ENCODE measurements at regions not wholly inside any gene's neighbourhood (a gene's known extent, or its start where the extent isn't known, plus 50 kb on each side); places are given as distances from the start of the nearest gene placed in this dataset.

GRCh38 chr17:74070374-74070773, 133.1 kb upstream of the RPL38 start:
- H3K4me1 ChIP-seq: no peaks in the 10 kb centered on the region
- intact Hi-C loops (cut with DNase I): no loop called here

GRCh38 chr17:74070998-74071679, 132.3 kb upstream of the RPL38 start:
- Histone ChIP-seq H3K27ac (no peak overlapping the region), H3K4me1 (no peaks in the 10 kb centered on the region), H3K36me3 (no peaks in the 10 kb centered on the region), H3K9me3 (no peaks in the 10 kb centered on the region), H3K4me3 (no peak overlapping the region), H3K27me3 (no peaks in the 10 kb centered on the region)
- intact Hi-C loops (cut with DNase I): no loop called here
- TF ChIP-seq, protein P1, sequence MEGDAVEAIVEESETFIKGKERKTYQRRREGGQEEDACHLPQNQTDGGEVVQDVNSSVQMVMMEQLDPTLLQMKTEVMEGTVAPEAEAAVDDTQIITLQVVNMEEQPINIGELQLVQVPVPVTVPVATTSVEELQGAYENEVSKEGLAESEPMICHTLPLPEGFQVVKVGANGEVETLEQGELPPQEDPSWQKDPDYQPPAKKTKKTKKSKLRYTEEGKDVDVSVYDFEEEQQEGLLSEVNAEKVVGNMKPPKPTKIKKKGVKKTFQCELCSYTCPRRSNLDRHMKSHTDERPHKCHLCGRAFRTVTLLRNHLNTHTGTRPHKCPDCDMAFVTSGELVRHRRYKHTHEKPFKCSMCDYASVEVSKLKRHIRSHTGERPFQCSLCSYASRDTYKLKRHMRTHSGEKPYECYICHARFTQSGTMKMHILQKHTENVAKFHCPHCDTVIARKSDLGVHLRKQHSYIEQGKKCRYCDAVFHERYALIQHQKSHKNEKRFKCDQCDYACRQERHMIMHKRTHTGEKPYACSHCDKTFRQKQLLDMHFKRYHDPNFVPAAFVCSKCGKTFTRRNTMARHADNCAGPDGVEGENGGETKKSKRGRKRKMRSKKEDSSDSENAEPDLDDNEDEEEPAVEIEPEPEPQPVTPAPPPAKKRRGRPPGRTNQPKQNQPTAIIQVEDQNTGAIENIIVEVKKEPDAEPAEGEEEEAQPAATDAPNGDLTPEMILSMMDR (IDR thresholded peaks at IDR 0.05): no peak
- DNase-seq (ENCODE audit: low spot score in 2 of 2): no peak

More at GRCh38 chr17:74070374-74070773, 133.1 kb upstream of the RPL38 start:
- Histone ChIP-seq H3K9me3 (no peaks in the 10 kb centered on the region), H3K27me3 (no peaks in the 10 kb centered on the region), H3K27ac (no peak overlapping the region), H3K36me3 (no peaks in the 10 kb centered on the region), H3K4me3 (no peak overlapping the region)
- TF ChIP-seq, protein P1 (IDR thresholded peaks at IDR 0.05): no peak
- DNase-seq (ENCODE audit: low spot score in 2 of 2): no peak

DNA sequence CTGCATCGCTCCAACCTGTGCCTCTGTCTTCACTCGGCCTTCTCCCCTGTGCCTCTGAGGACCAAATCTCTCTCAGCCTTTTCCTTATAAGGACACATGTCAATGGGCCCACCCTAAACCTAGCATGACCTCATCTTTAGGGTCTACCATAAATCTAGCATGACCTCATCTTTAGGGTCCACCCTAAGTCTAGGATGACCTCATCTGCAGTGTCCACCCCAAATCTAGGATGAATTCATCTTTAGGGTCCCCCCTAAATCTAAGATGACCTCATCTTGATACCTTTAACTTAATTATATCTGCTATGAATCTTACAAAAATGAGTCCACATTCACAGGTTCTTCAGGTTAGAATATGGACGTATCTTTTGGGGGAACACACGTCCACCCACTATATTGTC, 131.1 kb upstream of the RPL38 start:
- Histone ChIP-seq H3K27ac (no peak overlapping the region), H3K9me3 (no peaks in the 10 kb centered on the region), H3K36me3 (no peaks in the 10 kb centered on the region), H3K4me3 (no peak overlapping the region), H3K4me1 (no peaks in the 10 kb centered on the region), H3K27me3 (no peaks in the 10 kb centered on the region)
- intact Hi-C loops (cut with DNase I): no loop called here
- DNase-seq (ENCODE audit: low spot score in 2 of 2): no peak
- TF ChIP-seq, protein P1 (IDR thresholded peaks at IDR 0.05): no peak

DNA sequence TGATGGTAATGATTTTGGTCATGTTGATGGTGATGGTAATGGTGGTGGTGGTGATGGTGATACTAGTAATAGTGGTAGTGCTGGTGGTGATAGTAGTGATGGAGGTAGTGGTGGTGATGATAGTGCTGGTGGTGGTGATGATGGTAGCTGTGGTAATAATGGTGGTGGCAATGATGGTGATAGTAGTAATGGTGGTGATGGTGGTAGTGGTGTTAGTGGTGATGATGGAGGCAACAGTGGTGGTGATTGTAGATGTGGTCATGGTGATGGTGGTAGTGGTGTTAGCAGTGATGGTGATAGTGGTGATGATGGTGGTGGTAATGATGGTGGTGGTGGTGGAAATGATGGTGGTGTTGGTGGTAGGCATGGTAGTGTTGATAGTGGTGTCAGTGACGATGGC, 127.0 kb upstream of the RPL38 start:
- H3K27me3 ChIP-seq: no peaks in the 10 kb centered on the region
- H3K4me1 ChIP-seq: no peaks in the 10 kb centered on the region
- H3K27ac ChIP-seq: no peak overlapping the region
- TF ChIP-seq, protein P1 (IDR thresholded peaks at IDR 0.05): no peak
- H3K36me3 ChIP-seq: no peaks in the 10 kb centered on the region
- no peak for DNase-seq (ENCODE audit: low spot score in 2 of 2)
- H3K4me3 ChIP-seq: no peak overlapping the region
- intact Hi-C loops (cut with DNase I): no loop called here
- no peaks in the 10 kb centered on the region for H3K9me3 ChIP-seq

DNA sequence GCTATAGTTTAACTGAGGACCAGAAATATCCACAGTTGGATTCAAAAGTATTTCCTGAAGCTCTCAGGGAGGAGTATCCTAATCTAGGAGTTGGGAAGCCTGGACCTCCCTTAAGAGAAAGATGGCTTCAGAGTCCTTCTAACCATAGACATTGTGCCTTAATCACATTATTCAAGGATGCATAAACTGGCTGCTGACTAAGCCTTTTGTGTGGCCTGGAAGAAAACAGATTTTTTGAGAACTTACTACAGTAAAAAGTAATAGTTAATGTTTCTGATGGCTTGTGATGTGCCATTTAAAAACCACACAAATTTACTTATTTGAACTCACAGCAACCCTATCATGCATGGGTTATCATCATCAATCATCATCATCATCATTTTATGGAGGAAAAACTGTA, 126.2 kb upstream of the RPL38 start:
- no peak for DNase-seq (ENCODE audit: low spot score in 2 of 2)
- Histone ChIP-seq H3K9me3 (no peaks in the 10 kb centered on the region), H3K27ac (no peak overlapping the region), H3K4me1 (no peaks in the 10 kb centered on the region), H3K4me3 (no peak overlapping the region), H3K36me3 (no peaks in the 10 kb centered on the region), H3K27me3 (no peaks in the 10 kb centered on the region)
- TF ChIP-seq, protein P1 (IDR thresholded peaks at IDR 0.05): no peak
- intact Hi-C loops (cut with DNase I): no loop called here
